AML-193 (cell line): ENCODE measurements at regions not wholly inside any gene's neighbourhood (a gene's known extent, or its start where the extent isn't known, plus 50 kb on each side); places are given as distances from the start of the nearest gene placed in this dataset.
A peak's percentile ranks its signal among the peaks of the same experiment; 100 is the strongest.

Experiments
- DNase-seq, 2 experiments: peaks; one replicate each; lab custom pipeline; 2025; lab: John Stamatoyannopoulos, UW

DNA sequence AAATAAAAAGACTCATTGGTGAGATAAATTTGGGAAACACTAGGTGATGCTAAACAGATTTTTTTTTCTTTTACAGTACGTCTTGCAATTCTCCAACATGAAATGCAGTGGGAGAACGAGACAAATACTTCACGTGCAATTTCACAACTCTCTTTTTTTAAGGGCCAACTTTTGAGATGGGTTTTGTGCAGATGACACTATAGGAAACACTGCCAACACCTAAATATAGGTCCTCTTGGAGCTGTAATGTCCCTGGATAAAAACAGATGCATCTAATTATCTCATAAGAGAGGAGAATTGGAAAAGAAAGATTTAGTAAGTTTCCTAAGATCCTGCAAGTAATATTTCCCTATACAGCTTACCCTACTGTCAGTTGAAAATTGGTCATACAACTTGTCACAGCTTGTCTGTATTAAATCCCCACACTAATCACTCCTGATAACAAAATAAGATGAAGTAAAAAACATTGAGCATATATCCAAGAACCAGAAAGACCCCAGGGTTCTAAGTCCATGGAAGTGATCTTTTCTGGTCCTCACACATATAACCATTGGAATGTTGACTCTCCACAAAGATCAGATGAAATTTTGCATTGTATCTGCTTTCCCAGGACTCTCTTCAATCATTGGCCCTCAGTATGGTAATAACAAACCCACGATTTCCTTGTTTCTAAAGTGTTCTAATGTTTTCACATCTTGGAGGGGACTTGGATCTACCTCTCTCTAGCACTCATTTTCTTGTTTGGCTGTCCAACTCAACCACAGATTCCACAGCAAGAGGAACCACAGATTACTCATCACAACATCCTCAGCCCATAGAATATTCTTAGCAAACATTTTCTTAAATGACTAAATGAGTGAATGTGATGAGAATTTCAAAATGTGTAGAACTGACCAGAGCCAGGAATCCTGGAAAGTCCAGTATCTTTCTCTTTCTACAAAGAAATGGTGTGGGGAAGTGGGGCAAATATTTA lies 769.4 kb upstream of the USP15 start:
- no peak for DNase-seq

DNA sequence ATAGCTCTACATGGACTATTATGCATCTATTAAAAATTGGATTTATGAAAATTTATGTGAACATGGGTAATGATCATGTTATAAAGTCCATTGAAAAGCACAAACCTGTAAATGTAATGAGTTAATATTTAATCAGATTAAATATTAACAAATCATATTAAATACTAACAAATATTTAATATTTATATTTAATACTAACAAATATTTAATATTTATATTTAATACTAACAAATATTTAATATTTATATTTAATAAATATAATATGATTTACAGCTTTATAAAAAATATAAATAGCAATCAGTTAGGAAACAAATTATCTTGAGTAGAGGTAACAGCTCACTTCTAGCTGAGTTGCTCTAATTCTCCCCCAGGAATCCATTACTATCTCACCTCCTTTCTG lies 758.0 kb upstream of the USP15 start:
- no peak for DNase-seq

DNA sequence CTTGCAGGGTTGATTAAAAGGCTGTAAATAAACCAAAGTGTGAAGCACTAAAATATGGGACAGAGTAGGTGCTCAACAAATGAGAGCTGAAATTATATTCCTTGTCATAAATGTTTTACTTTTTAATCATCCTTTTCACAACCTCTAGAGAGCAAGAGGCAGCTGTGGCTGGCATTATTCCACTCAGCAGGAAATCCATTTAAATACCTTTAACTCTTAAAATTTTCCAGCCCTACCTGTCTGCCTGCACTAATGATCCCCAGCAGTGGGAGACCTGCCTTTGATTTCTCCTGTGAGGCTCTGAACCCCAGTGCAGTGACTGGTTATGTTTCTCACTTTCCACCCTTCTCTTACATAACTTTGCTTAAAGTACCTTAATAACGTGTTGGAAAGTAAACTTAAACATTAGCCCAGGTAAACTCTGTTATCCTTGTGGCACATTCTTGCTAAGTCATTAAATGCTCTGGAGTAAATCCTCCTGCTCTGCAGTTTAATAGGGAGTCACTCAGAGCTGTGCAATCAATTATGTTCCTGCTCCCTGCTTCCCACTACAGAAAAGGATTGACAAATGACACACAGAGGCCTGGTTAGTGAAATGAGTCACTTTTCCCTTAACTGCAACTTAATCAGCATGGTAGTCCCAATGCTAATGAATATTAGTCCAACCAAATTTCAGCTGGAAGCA lies 755.7 kb upstream of the USP15 start:
- DNase-seq: no peak

DNA sequence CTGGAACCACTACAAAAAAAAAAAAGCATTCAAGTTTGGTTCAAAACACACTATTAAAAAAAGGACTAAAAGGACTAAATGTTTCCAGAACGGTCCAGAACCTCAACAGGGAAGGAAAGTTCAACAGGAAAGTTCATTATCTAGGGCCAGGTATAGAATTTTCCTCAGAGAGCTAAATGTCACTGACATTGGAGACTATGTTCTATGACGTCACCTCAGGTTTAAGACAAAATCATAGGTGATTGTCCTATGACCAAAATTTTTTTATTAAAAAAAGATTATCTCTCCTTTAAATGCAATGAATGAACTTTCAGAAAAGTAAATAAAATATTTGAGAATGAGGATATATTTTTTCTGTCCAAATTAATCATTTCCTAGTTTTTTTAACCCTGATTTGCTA lies 746.7 kb upstream of the USP15 start:
- no peak for DNase-seq

DNA sequence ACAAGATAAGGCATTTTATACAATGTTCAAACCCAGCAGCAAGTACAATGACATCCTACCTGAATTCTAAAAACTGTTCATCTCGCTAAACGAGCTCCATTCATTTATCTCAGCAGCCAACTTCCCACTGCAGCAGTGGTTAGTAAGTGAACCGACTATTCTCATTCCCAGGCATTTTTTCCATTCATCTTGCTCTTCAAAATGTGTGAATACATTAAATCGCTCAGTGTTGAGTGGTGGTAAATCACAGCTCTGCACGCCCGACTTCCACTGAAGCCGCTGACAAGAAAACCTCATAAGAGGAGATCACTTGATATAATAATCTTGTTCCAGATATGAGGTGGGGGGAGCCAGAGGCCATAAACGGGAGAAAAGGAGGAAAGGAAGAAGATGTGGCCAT lies 746.2 kb upstream of the USP15 start:
- no peak for DNase-seq

DNA sequence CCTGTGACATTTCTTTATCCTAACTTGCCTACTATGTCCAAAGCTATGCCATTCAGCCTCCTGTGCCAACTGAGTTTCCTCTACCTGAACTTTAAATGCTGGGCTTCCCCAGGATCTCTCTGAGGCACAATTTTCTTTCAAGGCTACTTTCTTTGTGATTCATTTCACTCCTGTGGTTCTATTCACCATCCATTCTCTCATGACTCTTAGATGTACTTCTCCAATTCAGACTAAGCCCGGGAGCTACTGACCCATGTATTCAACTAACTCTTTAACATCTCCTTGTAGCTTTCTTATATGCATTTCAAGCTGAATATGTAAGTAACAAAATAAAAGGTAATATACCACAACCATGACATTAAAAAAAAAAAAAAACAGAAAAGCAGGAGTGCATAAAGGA lies 738.9 kb upstream of the USP15 start:
- DNase-seq: no peak

DNA sequence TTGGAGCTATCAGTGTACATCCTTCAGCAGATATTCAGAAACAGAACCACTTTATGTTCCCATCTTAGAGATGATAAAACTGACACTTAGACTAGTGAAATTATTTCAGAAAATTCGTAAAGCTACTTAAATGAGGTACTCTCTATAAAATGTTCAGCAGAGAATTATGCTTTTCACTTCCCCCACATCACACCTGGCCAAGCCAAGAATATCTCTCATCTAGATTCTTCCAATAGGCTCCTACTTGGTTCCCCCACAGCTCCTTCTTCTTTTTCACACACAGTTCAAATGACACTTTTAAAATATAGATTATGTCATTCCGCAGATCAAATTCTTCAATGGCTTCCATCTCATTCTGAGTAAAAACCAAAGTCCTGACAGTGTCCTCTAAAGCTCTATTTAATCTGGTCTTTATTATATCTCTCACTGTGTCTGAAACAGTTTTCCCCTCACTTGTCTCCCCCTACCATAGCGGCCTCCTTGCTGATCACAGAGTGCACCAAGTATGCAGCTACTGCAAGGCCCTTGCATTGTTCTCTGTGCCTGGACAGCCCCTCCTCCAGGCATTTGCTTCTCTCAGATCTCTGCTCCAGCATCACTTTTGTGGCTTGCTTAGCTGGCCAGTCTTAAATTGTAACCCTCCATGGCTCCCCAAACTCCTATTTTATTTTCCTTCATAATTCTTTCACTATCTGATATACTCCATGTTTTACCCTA lies 736.8 kb upstream of the USP15 start:
- DNase-seq: no peak

DNA sequence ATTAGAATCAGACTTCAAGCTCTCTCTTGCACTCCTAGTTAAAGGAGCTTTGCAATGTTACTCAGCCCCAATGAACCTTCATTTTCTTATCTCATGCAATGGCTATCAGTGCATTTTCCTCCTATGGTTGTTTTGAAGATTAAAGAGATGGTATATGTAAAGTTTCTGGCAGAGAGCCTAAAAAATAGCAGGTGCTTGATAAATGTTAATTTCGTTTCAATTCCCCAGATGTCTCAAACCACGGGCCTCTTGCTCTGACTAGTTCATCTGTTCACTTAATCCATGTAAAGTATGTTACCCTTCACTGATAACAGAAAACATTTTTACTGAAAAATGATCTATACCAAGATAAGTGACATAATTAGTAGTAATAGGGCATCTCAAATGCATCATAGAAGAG lies 735.4 kb upstream of the USP15 start:
- DNase-seq: no peak

DNA sequence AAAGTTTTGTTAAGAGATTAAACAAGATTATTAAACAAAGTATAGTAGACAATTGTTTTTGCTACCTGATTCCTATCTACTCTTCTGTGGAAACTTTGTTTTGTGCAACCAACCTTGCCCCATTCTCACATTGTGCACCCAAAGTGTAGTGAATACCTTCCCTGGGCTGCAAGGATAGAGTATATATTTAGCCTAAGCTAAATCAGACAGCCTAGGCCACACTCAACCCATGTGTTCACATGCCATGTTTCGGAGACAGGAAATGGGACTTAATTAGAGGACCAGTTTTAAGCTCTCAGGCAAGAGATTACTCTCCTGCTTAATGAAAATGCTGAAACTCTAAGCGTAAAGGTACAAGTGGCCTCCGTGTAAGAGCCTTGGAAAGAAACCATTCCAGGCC lies 734.9 kb upstream of the USP15 start:
- no peak for DNase-seq

DNA sequence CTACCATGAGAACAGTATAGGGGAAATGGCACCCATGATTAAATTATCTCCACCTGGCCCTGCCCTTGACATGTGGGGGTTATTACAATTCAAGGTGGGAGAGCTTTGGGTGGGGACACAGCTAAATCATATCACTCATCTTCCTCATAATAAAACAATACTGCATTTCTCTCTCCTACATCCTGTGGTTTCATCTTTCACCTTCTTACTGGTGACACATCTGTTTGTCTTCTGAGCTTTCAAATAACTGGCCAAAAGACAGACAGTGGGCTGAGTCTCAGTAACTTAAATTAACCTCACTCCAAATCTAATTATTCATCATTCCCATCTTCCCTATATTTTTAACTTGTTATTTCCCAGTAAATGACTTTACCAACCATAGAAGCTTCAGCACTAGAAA lies 729.7 kb upstream of the USP15 start:
- DNase-seq: no peak

DNA sequence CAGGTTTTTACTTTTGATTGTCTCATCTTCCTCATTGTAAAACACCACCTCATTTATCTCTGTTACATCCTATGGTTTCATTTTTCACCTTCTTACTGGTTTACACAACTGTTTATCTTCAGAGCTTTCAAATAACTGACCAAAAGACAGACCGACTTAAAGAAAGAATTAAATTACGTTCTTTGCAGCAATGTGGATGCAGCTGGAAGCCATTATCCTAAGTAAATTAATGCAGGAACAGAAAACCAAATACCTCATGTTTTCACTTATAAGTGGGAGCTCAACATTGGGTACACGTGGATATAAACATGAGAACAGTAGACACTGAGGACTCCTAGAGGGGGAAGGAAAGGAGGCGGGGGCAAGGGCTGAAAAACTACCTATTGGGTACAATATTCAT lies 729.0 kb upstream of the USP15 start:
- no peak for DNase-seq

DNA sequence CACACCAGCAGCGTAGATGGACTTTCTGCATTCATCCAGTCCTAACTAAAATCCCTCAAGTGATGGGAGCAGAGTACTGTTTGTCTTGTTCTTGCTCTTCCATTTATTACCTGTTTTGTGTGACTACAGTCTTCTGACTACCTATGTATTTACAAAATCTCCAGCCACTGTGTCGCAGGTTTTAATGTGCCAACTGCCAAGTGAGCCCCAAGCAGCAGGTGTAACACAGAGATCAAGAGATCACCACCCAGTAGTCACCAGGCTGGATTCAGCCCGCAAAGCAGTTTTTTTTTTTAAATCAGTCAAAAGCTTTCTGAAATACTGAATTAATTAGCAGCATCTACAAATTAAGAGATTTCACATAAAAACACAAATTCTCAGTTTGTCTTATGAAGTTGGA lies 724.1 kb upstream of the USP15 start:
- no peak for DNase-seq

DNA sequence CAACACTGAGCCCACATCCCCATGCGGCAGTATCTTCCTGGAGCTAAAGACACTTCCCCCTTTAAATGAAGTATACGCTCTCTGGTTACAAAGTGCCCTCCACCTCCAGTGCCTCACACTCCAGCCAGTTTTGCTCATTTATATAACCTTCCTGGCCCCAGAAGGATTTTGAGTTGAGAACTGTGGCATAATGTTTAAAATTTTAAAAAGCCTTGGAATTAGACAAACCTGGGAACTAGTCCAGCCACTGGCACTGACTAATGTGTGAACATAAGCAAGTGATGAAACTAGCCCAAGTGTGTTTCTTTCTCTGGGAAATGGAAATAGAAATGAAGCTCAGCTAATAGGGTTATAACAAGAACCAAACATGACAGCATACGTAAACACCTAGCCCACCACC lies 723.7 kb upstream of the USP15 start:
- no peak for DNase-seq

DNA sequence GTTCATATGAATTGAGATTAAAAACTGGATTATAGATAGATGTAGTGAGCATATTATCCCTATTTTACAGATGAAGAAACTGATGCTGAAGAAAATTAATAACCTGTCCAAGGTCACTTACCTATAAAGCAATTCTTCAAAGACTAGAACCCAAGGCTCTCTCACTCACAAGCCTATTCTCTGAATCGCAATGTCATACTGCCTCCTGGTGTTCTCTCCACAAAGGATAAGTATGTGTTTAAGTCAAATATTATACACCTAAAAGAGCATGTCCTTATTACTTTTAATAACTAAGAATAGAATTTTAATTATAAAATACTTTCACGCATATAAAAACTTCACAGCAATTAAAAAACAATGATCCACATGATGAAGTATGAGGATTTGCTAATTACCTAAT lies 721.3 kb upstream of the USP15 start:
- DNase-seq: peak in 1 of 2 experiments; percentile 12

DNA sequence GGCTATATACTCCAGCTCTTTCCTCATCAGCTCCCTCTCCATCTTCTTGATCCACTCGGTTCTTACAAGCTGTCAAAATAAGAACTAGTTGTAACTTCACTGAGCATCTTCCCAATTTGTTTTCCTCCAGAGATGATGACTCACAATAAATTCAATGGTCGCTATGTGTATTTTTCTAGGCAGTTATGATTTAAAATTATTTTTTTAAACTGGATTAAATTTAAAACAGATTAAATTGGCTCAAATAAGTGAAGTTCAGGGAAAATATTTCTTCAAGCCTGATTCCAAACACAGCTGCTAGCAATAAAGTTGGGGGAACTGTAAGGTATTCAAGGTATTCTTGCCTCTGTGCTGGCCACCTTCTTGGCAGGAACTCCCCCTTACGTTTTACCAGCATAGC lies 717.7 kb upstream of the USP15 start:
- DNase-seq: no peak

DNA sequence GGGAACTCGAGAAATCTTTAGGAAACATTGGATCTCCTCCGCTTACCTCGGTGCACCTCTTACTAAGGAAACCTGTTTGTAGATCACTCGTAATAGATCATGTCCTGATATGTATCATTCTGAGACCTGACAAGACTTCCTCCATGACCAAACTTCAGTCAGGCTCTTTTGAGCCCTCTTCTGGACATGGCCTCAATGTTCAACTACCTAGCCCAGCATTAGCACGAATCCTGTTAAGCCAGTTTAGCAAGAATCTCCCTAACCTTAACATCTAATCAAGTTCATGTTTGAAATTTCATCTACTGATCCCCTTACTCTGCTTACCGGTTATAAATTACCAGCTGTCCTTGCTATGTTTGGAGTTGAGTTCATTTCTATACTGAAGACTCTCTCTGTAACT lies 713.9 kb upstream of the USP15 start:
- no peak for DNase-seq

DNA sequence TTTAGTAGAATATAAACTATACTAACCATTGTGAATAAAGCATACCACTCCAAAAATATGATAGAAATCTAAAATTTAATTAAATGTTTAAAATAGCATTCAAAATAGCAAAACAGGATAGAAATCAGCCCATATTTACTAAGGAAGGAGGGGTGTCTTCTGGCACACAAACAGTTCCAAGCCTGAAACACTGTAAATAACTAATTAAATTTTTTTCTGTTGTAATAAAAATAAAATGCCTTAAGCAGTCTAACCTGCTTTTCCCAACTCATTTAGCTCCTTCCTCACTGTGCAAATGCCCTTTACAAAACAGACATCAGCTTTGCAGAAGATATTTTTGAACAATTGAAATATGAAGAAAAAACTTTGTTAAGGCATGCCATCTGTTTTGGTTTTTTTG lies 707.1 kb upstream of the USP15 start:
- DNase-seq: no peak

DNA sequence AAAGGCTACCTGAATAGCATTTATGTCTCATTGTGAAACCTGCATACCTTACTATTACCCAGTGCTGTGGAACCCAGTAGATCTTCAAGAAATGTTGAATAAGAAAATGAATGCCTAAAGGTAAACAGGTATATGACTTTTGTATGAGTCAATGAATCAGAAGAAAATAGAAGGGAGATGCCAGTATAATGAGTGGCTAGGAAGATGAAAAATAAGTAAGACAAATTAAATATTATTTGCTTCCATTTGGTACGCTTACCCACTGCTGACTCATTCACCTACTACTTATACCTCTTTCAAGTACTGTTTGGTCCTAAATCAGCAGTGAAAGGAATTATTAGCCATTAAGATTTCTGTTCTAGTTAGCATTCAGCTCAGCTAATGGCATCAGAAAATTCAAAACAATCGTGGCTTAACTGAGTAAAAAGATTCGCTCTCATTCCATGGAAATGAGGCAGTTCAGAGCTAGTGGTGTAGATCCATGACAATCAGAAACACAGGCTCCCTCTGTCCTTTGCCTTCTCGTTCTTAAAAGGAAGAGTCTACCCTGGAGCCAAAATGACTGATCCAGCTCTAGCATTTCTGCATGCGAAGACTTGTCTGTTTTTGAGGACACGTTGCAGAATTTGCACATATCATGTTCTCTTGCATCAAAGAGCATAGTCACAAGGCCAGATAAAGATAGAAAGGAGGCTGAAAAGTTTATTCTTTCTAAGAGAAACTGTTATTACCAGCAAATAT lies 705.8 kb upstream of the USP15 start:
- no peak for DNase-seq

DNA sequence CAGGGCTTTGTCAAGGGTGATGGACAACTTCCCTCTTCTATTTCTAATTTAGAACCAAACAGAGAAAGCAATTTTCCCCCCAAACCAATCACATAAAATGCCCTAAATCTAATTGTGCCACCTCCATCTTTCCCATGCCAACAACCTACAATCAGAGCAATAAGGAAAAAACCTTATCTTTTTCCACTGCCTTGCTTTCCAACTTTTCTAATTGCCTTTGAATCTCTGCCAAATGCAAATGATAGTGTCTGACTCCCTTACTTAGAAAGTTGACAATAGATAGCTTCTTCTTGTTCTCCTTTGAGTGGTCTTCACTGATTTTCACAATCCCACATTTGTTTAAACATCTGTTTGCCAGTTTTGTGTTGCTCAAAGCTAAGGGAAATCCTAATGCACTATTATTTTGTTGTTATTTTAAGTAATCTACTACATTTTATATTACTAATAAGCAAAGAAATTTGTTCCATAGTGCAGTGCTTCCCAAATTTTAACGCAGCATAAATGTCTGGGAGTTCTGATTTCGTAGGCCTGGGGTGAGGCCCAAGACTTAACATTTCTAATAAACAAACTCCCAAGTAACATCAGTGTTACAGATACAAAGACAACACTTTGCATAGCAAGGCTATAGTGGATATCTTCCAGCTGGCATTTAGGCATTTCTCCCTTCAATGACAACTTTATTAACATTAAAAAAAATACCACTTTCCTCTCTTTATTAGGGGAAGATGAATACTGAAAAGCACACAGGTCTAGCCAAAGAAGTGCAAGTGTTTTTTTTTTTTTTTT lies 696.3 kb upstream of the USP15 start:
- DNase-seq: no peak

DNA sequence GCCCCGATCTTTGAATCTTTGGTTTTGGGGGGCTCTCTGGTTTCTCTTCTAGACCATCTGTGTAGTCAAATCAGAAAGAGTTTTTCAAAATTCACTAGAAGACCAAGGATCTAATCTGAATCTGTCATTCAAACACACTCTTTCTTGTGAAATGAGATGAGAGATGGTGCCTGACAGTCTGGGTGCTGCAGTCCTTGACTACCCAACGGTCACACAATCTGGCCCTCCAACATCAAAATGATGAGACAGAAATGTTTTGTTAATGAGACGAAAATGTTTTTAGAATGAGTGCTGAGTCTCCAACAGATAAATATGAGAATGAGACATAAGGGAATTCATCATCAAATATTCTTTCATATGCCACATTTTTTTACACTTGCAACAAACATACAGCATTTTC lies 695.7 kb upstream of the USP15 start:
- no peak for DNase-seq

DNA sequence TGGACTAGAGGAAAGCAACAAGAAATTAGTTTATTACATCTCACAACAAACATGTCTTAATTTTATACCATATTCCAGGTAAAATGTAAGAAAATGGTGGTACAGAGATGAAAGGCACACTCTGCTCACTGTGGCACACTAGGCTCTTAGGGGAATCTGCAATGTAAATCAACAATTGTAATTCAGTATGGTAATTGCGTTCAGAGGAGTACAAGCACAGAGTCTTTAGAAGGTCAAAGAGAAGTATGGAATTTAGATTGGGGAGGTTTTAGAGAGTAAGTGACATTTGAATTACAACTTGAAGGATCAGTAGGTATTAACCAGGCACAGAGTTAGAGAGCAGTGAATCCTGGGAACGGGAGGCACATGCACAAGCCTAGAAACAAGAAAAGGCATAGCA lies 694.0 kb upstream of the USP15 start:
- DNase-seq: no peak
